HG03097 (cell line): ENCODE measurements at regions not wholly inside any gene's neighbourhood (a gene's known extent, or its start where the extent isn't known, plus 50 kb on each side); places are given as distances from the start of the nearest gene placed in this dataset.

Source experiments
- ATAC-seq: cut with Tn5 transposase; IDR thresholded peaks from one replicate; pipeline ENCODE4 v1.9.1; 2021; ENCODE audit not compliant: unreplicated experiment, low FRiP score

DNA sequence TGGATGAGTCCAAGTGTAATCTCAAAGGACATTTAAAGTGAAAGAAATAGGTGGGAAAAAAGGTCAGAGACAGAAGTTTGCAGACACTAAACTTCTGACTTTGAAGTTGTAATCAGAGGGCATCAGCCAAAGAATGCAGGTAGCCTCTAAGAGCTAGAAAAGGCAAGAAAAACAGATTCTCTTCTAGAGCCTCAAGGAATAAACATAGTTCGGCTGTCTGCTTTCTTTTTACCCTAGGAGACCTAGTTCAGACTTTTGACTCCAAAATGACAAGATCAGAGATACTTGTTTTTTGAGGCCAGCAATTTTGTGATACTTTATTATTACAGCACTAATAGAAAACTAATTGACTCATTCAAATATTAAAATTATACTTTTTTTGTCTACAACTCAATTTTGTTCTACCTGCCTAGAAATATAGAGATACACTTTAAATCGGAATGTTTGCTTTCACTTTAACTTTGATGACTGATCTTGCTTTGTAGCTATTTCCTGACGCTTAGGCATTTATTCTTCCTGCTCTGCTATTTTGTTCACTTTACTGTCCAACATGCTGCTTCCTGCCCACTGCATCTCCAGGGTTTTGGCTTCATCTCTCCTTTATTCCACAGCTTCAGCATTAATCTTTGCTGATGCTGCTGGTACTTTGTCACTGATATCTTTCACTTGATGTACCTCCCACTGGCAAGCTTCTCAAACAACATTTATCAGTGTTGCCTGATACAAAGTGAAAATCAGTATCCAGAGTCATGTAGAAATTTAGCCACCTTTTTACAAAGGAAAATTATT is 272.5 kb downstream of the DSEL start:
- no peak for ATAC-seq

- ATAC-seq, result no peak
Observed at GRCh38 chr18:67242001-67242400, 274.5 kb downstream of the DSEL start.

DNA sequence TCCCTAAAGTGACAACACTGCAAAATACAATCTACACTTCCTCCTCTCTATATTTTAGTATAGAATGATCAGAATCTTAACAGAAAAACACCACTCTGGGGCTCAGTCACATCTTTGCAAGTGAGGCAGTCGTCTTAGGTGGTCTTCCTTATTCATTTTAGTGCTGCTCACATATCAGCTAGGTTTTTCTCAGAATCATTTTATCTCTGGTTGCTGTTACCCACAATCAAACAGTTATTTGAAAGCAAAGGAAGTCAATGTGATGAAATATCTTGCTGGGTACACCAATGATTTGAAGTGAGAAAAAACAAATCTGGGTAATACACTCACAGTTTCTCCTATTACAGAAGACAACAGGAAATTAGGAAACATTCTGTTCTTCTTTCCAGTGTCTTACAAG is 275.2 kb downstream of the DSEL start:
- no peak for ATAC-seq

GRCh38 chr18:67239826-67240225 is 276.7 kb downstream of the DSEL start:
- ATAC-seq, result no peak

DNA sequence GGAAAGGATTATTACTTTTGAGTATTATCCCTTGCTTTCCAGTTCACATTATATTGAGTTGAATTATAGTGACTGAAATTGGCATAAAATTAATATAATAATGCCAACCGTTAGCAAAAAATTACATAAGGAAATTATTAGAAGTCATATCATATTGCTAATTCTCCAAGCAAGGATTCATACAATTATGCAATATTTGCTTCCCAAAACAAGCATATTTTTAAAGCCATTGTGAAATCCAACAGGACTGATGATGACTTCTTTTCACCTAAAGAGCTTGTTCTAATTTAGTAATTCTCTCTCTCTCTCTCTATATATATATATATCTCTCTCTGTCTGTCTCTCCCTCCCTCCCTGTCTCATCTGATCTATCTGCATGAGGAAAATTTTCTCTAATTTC is 283.5 kb downstream of the DSEL start:
- no peak for ATAC-seq

GRCh38 chr18:67232406-67232805 is 284.1 kb downstream of the DSEL start:
- ATAC-seq, result no peak

- ATAC-seq, result no peak
Observed at GRCh38 chr18:67222887-67223286, 293.6 kb downstream of the DSEL start.

DNA sequence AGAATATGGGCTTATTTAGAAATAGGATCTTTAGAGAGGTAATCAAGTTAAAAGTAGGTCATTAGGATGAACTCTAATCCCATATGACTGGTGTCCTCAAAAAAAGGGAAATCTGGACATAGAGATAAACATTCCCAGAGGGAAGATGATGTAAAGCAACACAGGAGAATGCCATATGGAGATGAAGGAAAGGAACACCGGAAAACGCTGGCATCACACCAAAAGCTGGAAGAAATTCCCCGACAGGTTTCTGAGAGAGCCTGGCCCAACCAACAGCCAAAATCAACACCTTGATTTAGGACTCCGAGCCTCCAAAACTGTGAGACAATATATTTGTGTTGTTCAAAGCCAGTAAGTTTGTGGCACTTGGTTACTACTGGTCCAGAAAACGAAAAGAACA is 296.7 kb downstream of the DSEL start:
- no peak for ATAC-seq

- ATAC-seq, result no peak
Observed at GRCh38 chr18:67218556-67218955, 298.0 kb downstream of the DSEL start.

DNA sequence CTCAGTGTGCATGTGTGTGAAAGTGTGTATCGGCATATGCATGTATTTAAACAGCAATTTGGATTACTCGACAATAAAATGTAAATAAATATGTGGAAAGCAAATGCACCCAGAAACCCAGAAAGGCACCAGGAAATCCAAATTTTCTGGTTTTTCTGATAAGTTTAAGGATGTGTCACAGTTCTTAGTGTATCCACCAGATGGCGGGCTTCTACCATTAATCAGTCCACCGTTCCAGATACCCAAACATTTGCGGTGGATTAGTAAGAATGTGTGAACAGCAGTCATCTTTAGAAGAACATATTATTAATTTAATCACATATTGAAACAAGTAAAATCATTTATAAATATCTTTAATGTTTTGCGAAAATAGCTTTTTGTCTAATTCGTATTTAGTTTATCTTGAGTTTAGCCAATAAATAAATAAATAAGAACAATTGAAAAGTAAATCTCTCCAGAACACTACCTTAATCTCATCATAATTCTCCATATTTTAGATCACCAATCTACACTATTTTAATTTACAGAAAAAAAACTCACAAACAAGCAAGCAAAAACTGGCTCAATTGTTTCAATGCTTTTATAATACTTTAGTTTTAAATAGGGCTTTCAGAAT is 298.9 kb downstream of the DSEL start:
- ATAC-seq, result peak; percentile 83

- no peak for ATAC-seq
Observed at GRCh38 chr18:67216846-67217245, 299.7 kb downstream of the DSEL start.

GRCh38 chr18:67215686-67216085 is 300.8 kb downstream of the DSEL start:
- ATAC-seq, result no peak

- no peak for ATAC-seq
Observed at GRCh38 chr18:67211646-67212045, 304.9 kb downstream of the DSEL start.

DNA sequence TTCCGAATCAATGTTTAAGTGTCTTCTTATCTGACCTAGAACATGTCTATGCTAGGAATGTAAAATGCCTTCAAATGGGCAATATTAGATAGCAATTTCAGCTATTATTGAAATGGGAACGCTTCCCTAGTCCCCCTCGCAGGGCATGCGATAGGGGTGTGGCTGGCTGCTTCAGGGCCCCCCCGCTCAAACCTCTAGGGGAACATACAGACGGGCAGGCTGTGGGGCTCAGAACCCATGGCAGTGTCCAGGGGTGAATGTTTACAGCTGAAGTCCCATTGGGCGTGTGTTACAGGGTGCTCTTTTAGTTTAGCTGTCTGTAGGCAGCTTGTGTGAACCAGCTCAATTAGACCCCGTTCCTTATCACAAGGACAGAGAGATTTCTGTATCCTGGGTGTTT is 315.9 kb downstream of the DSEL start:
- ATAC-seq, result no peak

- peak; percentile 96 for ATAC-seq
Observed at GRCh38 chr18:67199993-67200617, 316.4 kb downstream of the DSEL start.

DNA sequence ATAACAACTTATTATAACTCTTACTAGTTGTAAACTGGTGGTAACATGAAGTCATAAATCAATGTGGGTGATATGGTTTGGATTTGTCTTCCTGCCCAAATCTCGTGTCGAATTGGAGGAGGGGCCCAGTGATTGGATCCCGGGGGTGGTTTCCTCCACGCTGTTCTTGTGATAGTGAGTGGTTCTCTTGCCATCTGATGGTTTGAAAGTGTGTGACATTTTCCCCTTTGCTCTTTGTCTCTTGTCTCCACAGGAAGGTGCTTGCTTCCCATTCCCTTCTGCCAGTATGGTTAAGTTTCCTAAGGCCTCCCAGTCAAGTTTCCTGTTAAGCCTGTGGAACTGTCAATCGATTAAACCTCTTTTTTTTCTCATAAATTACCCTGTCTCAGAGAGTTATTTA is 321.6 kb downstream of the DSEL start:
- ATAC-seq, result no peak

DNA sequence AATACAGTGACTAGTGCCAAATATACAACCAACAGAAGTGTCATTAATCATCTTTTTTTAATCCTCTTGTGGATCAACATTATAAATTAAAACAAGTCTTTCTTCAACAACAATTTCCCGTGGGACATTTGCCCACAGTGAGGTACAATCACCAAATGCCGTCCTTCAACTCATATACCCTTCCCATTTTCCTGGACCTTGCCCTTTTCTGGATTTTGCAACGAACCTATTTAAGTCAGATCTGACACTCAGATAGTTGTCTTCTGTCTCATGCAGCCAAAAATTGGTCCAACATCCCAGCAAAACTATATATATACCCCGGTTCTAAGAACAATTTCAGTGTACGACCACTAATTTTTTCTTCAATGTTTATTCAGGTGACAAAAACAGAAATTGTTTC is 324.0 kb downstream of the DSEL start:
- no peak for ATAC-seq

DNA sequence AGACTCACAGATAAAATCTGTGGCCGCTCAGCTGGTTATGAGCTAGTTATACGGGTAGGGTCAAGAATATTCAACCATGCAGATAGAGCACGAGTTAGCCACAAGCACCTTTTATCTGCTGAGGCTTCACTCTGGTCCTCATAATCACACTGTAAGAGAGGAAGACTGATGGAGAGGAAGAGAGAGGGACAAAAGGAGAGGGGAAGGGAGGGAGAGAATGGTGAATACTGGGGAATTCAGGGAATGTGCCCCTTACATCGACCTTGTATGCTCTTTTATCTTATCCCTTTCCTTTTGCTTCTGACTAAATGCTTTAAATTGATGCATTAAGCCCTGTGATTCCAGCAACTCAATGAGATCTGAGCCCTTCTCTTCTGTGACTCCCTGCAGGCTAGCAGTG is 333.1 kb downstream of the DSEL start:
- no peak for ATAC-seq

- no peak for ATAC-seq
Observed at GRCh38 chr18:67179726-67180125, 336.8 kb downstream of the DSEL start.

- ATAC-seq, result no peak
Observed at GRCh38 chr18:67159662-67160061, 356.9 kb downstream of the DSEL start.

DNA sequence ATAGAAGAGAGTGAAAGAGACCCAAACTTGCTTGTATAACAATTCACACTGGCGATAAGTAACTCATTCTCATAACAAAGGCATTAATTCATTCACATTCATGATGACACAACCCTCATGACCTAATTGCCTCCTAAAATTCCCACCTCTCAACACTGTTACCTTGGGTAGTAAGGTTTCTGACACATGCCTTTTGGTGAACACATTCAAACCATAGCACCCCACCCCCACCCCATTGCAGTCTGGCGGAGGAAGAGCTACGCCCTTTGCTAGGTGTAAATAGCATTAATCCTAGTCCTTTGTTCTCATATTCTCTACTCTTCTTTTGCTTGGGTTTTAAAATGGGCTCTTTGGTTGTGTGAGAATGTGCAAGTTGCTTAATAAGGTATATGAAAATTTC is 361.5 kb downstream of the DSEL start:
- no peak for ATAC-seq

DNA sequence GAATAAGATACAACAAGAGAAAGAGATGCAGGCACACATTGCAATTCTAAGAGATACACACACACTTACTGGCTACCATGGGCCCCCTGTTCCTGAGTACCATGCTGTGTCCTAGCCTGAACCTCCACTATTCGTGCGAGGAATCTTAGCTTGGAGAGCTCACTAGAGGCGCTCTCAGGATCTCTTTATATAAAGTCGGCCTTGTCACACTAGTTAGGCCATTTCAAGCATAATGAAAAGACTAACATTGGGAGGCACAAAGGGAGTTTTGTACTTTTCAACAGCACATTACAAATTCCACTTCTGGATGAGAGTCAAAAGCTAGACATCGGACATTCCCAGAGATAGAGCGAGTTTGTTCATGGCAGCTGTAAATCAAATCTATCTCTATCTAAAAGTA is 365.2 kb downstream of the DSEL start:
- no peak for ATAC-seq
